Stimulated activated CD8-positive, alpha-beta memory T cell treated with anti-CD3 and anti-CD28 coated beads, Interleukin-2, amount 100 ng/mL, for 1 hour (primary cell): ENCODE measurements at regions not wholly inside any gene's neighbourhood (a gene's known extent, or its start where the extent isn't known, plus 50 kb on each side); places are given as distances from the start of the nearest gene placed in this dataset.

Experiments
- DNase-seq, 2 donors: peaks; one replicate each; pipeline ENCODE4 v3.0.0-alpha.2; 2020; ENCODE audit warnings: low read depth in 2 of 2

GRCh38 chr22:48683640-48684039, 1144.0 kb downstream of the BRD1 start:
- no peak for DNase-seq

- DNase-seq: no peak
Measured at GRCh38 chr22:48682504-48682903, 1145.2 kb downstream of the BRD1 start.

GRCh38 chr22:48680601-48681000, 1147.1 kb downstream of the BRD1 start:
- DNase-seq: no peak

- no peak for DNase-seq
Measured at GRCh38 chr22:48679656-48680555, 1147.8 kb downstream of the BRD1 start.

- no peak for DNase-seq
Measured at GRCh38 chr22:48678171-48679135, 1149.2 kb downstream of the BRD1 start.

GRCh38 chr22:48677621-48678020, 1150.1 kb downstream of the BRD1 start:
- no peak for DNase-seq

- no peak for DNase-seq
Measured at GRCh38 chr22:48677168-48677520, 1150.5 kb downstream of the BRD1 start.

- no peak for DNase-seq
Measured at GRCh38 chr22:48676266-48677167, 1151.2 kb downstream of the BRD1 start.

- no peak for DNase-seq
Measured at GRCh38 chr22:48675830-48676145, 1151.9 kb downstream of the BRD1 start.

- no peak for DNase-seq
Measured at GRCh38 chr22:48675141-48675829, 1152.4 kb downstream of the BRD1 start.

GRCh38 chr22:48673806-48674500, 1153.7 kb downstream of the BRD1 start:
- DNase-seq: no peak

GRCh38 chr22:48672387-48672786, 1155.3 kb downstream of the BRD1 start:
- no peak for DNase-seq

GRCh38 chr22:48670731-48671130, 1156.9 kb downstream of the BRD1 start:
- no peak for DNase-seq

GRCh38 chr22:48669986-48670716, 1157.5 kb downstream of the BRD1 start:
- DNase-seq: no peak

- no peak for DNase-seq
Measured at GRCh38 chr22:48669226-48669625, 1158.4 kb downstream of the BRD1 start.

- DNase-seq: no peak
Measured at GRCh38 chr22:48667289-48667688, 1160.4 kb downstream of the BRD1 start.

GRCh38 chr22:48666620-48667019, 1161.1 kb downstream of the BRD1 start:
- no peak for DNase-seq

GRCh38 chr22:48665311-48665995, 1162.2 kb downstream of the BRD1 start:
- DNase-seq: no peak

GRCh38 chr22:48664586-48664985, 1163.1 kb downstream of the BRD1 start:
- no peak for DNase-seq
